ENCODE measurements at regions not wholly inside any gene's neighbourhood (a gene's known extent, or its start where the extent isn't known, plus 50 kb on each side); places are given as distances from the start of the nearest gene placed in this dataset.

DNA sequence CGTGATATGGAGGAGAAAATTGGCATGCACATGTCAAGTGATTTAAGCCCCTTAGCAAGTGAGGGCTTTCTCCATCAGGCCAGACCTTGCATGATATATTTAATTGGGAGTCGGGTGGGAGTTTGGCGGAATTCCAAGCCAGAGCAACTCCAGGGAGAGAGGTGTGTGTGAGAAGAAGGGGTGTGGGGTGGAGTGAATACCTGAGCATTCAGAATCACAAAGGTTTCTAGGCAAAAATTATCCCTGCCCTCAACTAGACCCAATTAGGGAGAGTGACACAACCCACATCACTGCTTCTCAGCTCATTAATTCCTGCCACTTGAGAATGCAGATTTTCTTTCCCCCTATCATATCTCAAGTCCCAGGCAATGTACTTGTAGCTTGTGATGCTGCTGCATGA lies 279.7 kb upstream of the TUT7 start:
- Histone ChIP-seq H3K27ac (ENCODE audit: low read depth, low read length) (no peak overlapping the region), H3K9me2 (replicated peaks; ENCODE audit: control insufficient read depth, low read length) (no peaks in the 10 kb centered on the region), H3K79me2 (ENCODE audit: control insufficient read depth, low read length) (no peaks in the 10 kb centered on the region), H3K27me3 (ENCODE audit: control insufficient read depth, low read length) (no peaks in the 10 kb centered on the region), H3K4me2 (ENCODE audit: low read length) (no peak overlapping the region), H3K9me3 (ENCODE audit: control insufficient read depth, insufficient read depth, low read length) (no peaks in the 10 kb centered on the region), H3K4me3 (ENCODE audit: low read length) (no peak overlapping the region), H3K4me1 (ENCODE audit: control insufficient read depth, low read length) (no peaks in the 10 kb centered on the region), H3F3A (ENCODE audit: control insufficient read depth, insufficient read depth) (no peaks in the 10 kb centered on the region), H3K36me3 (ENCODE audit: control insufficient read depth, low read length) (no peaks in the 10 kb centered on the region), H4K20me1 (ENCODE audit: control insufficient read depth, insufficient read depth, low read depth, low read length) (no peaks in the 10 kb centered on the region)
- TF ChIP-seq EZH2phosphoT487 (IDR thresholded peaks at IDR 0.05; ENCODE audit: borderline replicate concordance, low read length) = no peak
- TF ChIP-seq, protein P1, sequence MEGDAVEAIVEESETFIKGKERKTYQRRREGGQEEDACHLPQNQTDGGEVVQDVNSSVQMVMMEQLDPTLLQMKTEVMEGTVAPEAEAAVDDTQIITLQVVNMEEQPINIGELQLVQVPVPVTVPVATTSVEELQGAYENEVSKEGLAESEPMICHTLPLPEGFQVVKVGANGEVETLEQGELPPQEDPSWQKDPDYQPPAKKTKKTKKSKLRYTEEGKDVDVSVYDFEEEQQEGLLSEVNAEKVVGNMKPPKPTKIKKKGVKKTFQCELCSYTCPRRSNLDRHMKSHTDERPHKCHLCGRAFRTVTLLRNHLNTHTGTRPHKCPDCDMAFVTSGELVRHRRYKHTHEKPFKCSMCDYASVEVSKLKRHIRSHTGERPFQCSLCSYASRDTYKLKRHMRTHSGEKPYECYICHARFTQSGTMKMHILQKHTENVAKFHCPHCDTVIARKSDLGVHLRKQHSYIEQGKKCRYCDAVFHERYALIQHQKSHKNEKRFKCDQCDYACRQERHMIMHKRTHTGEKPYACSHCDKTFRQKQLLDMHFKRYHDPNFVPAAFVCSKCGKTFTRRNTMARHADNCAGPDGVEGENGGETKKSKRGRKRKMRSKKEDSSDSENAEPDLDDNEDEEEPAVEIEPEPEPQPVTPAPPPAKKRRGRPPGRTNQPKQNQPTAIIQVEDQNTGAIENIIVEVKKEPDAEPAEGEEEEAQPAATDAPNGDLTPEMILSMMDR (IDR thresholded peaks at IDR 0.05; ENCODE audit: low read depth, low read length, poor library complexity, severe bottlenecking) = no peak

- Histone ChIP-seq H3K4me1 (ENCODE audit: control insufficient read depth, low read length) (no peaks in the 10 kb centered on the region), H3F3A (ENCODE audit: control insufficient read depth, insufficient read depth) (no peaks in the 10 kb centered on the region), H3K79me2 (ENCODE audit: control insufficient read depth, low read length) (no peaks in the 10 kb centered on the region), H3K4me2 (ENCODE audit: low read length) (no peak overlapping the region), H3K4me3 (ENCODE audit: low read length) (no peak overlapping the region), H4K20me1 (ENCODE audit: control insufficient read depth, insufficient read depth, low read depth, low read length) (no peaks in the 10 kb centered on the region), H3K27ac (ENCODE audit: low read depth, low read length) (no peak overlapping the region), H3K36me3 (ENCODE audit: control insufficient read depth, low read length) (no peaks in the 10 kb centered on the region), H3K27me3 (ENCODE audit: control insufficient read depth, low read length) (no peaks in the 10 kb centered on the region), H3K9me3 (ENCODE audit: control insufficient read depth, insufficient read depth, low read length) (no peaks in the 10 kb centered on the region), H3K9me2 (replicated peaks; ENCODE audit: control insufficient read depth, low read length) (no peaks in the 10 kb centered on the region)
- TF ChIP-seq, protein P1 (IDR thresholded peaks at IDR 0.05; ENCODE audit: low read depth, low read length, poor library complexity, severe bottlenecking) = no peak
- TF ChIP-seq EZH2phosphoT487 (IDR thresholded peaks at IDR 0.05; ENCODE audit: borderline replicate concordance, low read length) = no peak
These were observed 278.3 kb upstream of the TUT7 start for GRCh38 chr9:86632537-86632936.

DNA sequence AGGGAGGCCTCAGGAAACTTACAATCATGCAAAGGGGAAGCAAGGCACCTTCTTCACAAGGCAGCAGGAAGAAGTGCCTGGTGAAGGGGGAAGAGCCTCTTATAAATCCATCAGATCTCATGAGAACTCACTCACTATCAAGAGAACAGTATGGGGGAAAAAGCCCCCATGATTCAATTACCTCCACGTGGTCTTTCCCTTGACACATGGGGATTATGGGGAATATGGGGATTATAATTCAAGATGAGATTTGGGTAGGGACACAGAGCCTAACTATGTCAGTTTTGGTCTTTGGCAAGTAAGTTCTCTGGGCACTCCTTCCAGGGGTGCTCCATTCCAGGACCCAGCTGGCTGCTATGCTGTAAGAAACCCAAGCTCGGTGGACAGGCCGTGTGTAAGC lies 275.3 kb upstream of the TUT7 start:
- no peaks in the 10 kb centered on the region for H3K4me1 ChIP-seq (ENCODE audit: control insufficient read depth, low read length)
- no peaks in the 10 kb centered on the region for H3K36me3 ChIP-seq (ENCODE audit: control insufficient read depth, low read length)
- H3F3A ChIP-seq (ENCODE audit: control insufficient read depth, insufficient read depth) = no peaks in the 10 kb centered on the region
- no peaks in the 10 kb centered on the region for H3K79me2 ChIP-seq (ENCODE audit: control insufficient read depth, low read length)
- no peak overlapping the region for H3K4me2 ChIP-seq (ENCODE audit: low read length)
- no peaks in the 10 kb centered on the region for H3K9me3 ChIP-seq (ENCODE audit: control insufficient read depth, insufficient read depth, low read length)
- H3K4me3 ChIP-seq (ENCODE audit: low read length) = no peak overlapping the region
- no peaks in the 10 kb centered on the region for H3K9me2 ChIP-seq (replicated peaks; ENCODE audit: control insufficient read depth, low read length)
- H3K27ac ChIP-seq (ENCODE audit: low read depth, low read length) = no peak overlapping the region
- TF ChIP-seq, protein P1 (IDR thresholded peaks at IDR 0.05; ENCODE audit: low read depth, low read length, poor library complexity, severe bottlenecking) = no peak
- no peak for TF ChIP-seq EZH2phosphoT487 (IDR thresholded peaks at IDR 0.05; ENCODE audit: borderline replicate concordance, low read length)
- no peaks in the 10 kb centered on the region for H3K27me3 ChIP-seq (ENCODE audit: control insufficient read depth, low read length)
- no peaks in the 10 kb centered on the region for H4K20me1 ChIP-seq (ENCODE audit: control insufficient read depth, insufficient read depth, low read depth, low read length)

GRCh38 chr9:86626802-86627201 lies 272.6 kb upstream of the TUT7 start:
- Histone ChIP-seq H3K9me3 (ENCODE audit: control insufficient read depth, insufficient read depth, low read length) (no peaks in the 10 kb centered on the region), H3K4me2 (ENCODE audit: low read length) (no peak overlapping the region), H3K4me3 (ENCODE audit: low read length) (no peak overlapping the region), H4K20me1 (ENCODE audit: control insufficient read depth, insufficient read depth, low read depth, low read length) (no peaks in the 10 kb centered on the region), H3K27me3 (ENCODE audit: control insufficient read depth, low read length) (no peaks in the 10 kb centered on the region), H3K79me2 (ENCODE audit: control insufficient read depth, low read length) (no peaks in the 10 kb centered on the region), H3F3A (ENCODE audit: control insufficient read depth, insufficient read depth) (no peaks in the 10 kb centered on the region), H3K36me3 (ENCODE audit: control insufficient read depth, low read length) (no peaks in the 10 kb centered on the region), H3K9me2 (replicated peaks; ENCODE audit: control insufficient read depth, low read length) (no peaks in the 10 kb centered on the region), H3K27ac (ENCODE audit: low read depth, low read length) (no peak overlapping the region), H3K4me1 (ENCODE audit: control insufficient read depth, low read length) (no peaks in the 10 kb centered on the region)
- TF ChIP-seq, protein P1 (IDR thresholded peaks at IDR 0.05; ENCODE audit: low read depth, low read length, poor library complexity, severe bottlenecking) = no peak
- TF ChIP-seq EZH2phosphoT487 (IDR thresholded peaks at IDR 0.05; ENCODE audit: borderline replicate concordance, low read length) = no peak

Data from DOHH2 (cell line).